WI38 (cell line): ENCODE measurements at regions not wholly inside any gene's neighbourhood (a gene's known extent, or its start where the extent isn't known, plus 50 kb on each side); places are given as distances from the start of the nearest gene placed in this dataset.
"Not testable (repeated sequence)": the region's sequence is repeated elsewhere in the genome, so short reads cannot be mapped to it uniquely, and the experiment has no call there.

Experiments
- H3K4me3 ChIP-seq: 2 replicates; pipeline ENCODE4 v1.5.1; 2011; ENCODE audit warnings: low read depth, mild to moderate bottlenecking, control low read depth, low read length
- CTCF ChIP-seq: IDR thresholded peaks from 2 replicates; pipeline ENCODE4 v1.5.1; 2012; ENCODE audit warnings: low read depth, mild to moderate bottlenecking, control low read depth, low read length

GRCh38 chr17:55909776-55910175 lies 158.9 kb downstream of the PCTP start:
- no peak for TF ChIP-seq CTCF
- H3K4me3 ChIP-seq, result no peak overlapping the region

- TF ChIP-seq CTCF, result no peak
- H3K4me3 ChIP-seq, result no peak overlapping the region
These were observed 160.3 kb downstream of the PCTP start for GRCh38 chr17:55911186-55911585.

- TF ChIP-seq CTCF, result no peak
- H3K4me3 ChIP-seq, result no peak overlapping the region
These were observed 174.6 kb downstream of the PCTP start for GRCh38 chr17:55925440-55925839.

- H3K4me3 ChIP-seq, result no peak overlapping the region
- TF ChIP-seq CTCF, result no peak
These were observed 175.6 kb downstream of the PCTP start for GRCh38 chr17:55926276-55926990.

GRCh38 chr17:55930291-55930809 lies 179.5 kb downstream of the PCTP start:
- no peak for TF ChIP-seq CTCF
- no peak overlapping the region for H3K4me3 ChIP-seq

GRCh38 chr17:55931446-55931845 lies 180.6 kb downstream of the PCTP start:
- no peak for TF ChIP-seq CTCF

GRCh38 chr17:55932973-55933372 lies 182.1 kb downstream of the PCTP start:
- TF ChIP-seq CTCF, result no peak
- H3K4me3 ChIP-seq, result no peak overlapping the region

More at GRCh38 chr17:55931446-55931845, 180.6 kb downstream of the PCTP start:
- H3K4me3 ChIP-seq, result no peak overlapping the region

GRCh38 chr17:55939181-55939810 lies 188.4 kb downstream of the PCTP start:
- H3K4me3 ChIP-seq, result not testable (repeated sequence)
